Thyroid gland (tissue), 4 donors: ENCODE measurements at regions not wholly inside any gene's neighbourhood (a gene's known extent, or its start where the extent isn't known, plus 50 kb on each side); places are given as distances from the start of the nearest gene placed in this dataset.

Experiments used
- POLR2A ChIP-seq, 2 donors: fragments of 450-650 bp; IDR thresholded peaks; one replicate each; pipeline ENCODE4 v1.6.1; 2017; ENCODE audit warnings: antibody characterized with exemption in 2 of 2, mild to moderate bottlenecking in 2 of 2, moderate library complexity in 1 of 2
- TF ChIP-seq, protein P1 (sequence below), 6 experiments: fragments of 200-600 bp in 3 of 6; fragments of 450-650 bp in 3 of 6; sonication (generic) in 3 of 6; IDR thresholded peaks; one replicate each; pipeline ENCODE4 v1.5.1; 2016 to 2019; ENCODE audit warnings: antibody characterized with exemption in 6 of 6, mild to moderate bottlenecking in 2 of 6, inconsistent platforms in 1 of 6, moderate library complexity in 1 of 6

DNA sequence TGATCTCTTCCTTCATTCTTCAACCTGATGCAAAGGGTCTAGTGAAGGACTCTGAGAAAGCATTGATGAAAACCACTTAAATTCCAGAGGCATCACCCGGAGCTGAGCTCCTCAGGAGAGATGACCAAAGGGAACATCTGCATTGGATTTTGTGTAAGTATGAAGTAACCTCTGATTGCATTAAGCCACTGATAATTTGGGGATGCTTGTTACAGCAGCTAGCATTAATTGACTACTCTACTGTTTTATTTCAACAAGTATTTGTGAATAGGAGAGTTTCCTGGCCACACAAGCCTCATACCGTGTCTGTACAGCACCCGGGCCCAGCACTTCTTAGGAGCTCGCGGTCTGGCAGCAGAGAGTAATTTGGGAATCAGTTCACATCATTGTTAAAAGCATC lies 250.7 kb upstream of the POU3F1 start:
- TF ChIP-seq, protein P1, sequence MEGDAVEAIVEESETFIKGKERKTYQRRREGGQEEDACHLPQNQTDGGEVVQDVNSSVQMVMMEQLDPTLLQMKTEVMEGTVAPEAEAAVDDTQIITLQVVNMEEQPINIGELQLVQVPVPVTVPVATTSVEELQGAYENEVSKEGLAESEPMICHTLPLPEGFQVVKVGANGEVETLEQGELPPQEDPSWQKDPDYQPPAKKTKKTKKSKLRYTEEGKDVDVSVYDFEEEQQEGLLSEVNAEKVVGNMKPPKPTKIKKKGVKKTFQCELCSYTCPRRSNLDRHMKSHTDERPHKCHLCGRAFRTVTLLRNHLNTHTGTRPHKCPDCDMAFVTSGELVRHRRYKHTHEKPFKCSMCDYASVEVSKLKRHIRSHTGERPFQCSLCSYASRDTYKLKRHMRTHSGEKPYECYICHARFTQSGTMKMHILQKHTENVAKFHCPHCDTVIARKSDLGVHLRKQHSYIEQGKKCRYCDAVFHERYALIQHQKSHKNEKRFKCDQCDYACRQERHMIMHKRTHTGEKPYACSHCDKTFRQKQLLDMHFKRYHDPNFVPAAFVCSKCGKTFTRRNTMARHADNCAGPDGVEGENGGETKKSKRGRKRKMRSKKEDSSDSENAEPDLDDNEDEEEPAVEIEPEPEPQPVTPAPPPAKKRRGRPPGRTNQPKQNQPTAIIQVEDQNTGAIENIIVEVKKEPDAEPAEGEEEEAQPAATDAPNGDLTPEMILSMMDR (IDR thresholded peaks at IDR 0.05) = no peak
- no peak for TF ChIP-seq POLR2A (IDR thresholded peaks at IDR 0.05)
